Stimulated activated memory B cell treated with anti-CD40 and anti-IgM and Interleukin-4, amounts not matched to agents 10 μg/mL and 1 μg/mL and 100 μg/mL, for 72 hours (primary cell): ENCODE measurements at regions not wholly inside any gene's neighbourhood (a gene's known extent, or its start where the extent isn't known, plus 50 kb on each side); places are given as distances from the start of the nearest gene placed in this dataset.

ENCODE experiments used
- ATAC-seq: fragments of 150-1000 bp; cut with Tn5 transposase; 2 replicates; pipeline ENCODE4 v1.10.0; 2021
- H3K27ac Mint-ChIP-seq: one replicate; pipeline ENCODE4 v1.8.0; 2022; ENCODE audit warnings: mild to moderate bottlenecking, mixed read lengths
- H3K27me3 Mint-ChIP-seq: one replicate; pipeline ENCODE4 v1.8.0; 2022; ENCODE audit warnings: mixed read lengths
- H3K36me3 Mint-ChIP-seq: one replicate; pipeline ENCODE4 v1.8.0; 2022; ENCODE audit warnings: mixed read lengths
- H3K4me1 Mint-ChIP-seq: one replicate; pipeline ENCODE4 v1.8.0; 2022; ENCODE audit warnings: mixed read lengths
- H3K4me3 Mint-ChIP-seq: one replicate; pipeline ENCODE4 v1.8.0; 2022; ENCODE audit warnings: mild to moderate bottlenecking, moderate library complexity, mixed read lengths
- H3K9me3 Mint-ChIP-seq: one replicate; pipeline ENCODE4 v1.8.0; 2022; ENCODE audit warnings: mixed read lengths

DNA sequence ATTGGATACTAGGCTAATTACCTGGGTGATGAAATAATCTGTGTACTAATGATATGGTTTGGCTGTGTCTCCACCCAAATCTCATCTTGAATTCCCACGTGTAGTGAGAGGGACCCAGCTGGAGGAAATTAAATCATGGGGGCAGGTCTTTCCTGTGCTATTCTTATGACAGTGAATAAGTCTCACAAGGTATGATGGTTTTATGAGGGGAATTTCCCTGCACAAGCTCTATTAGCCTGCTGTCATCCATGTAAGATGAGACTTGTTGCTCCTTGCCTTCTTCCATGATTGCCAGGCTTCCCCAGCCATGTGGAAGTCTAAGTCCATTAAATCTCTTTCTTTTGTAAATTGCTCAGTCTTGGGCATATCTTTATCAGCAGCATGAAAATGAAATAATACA is 394.1 kb upstream of the SYT4 start:
- Mint-ChIP-seq H3K9me3 (no peaks in the 10 kb centered on the region), H3K36me3 (no peaks in the 10 kb centered on the region), H3K27me3 (no peaks in the 10 kb centered on the region), H3K27ac (no peak overlapping the region), H3K4me1 (no peaks in the 10 kb centered on the region), H3K4me3 (no peak overlapping the region)
- no peak for ATAC-seq

GRCh38 chr18:43680096-43680495 is 402.8 kb upstream of the SYT4 start:
- H3K27ac Mint-ChIP-seq = no peak overlapping the region
- no peak for ATAC-seq
- H3K4me1 Mint-ChIP-seq = no peaks in the 10 kb centered on the region
- H3K4me3 Mint-ChIP-seq = no peak overlapping the region
- no peaks in the 10 kb centered on the region for H3K27me3 Mint-ChIP-seq
- H3K9me3 Mint-ChIP-seq = no peaks in the 10 kb centered on the region
- H3K36me3 Mint-ChIP-seq = no peaks in the 10 kb centered on the region

GRCh38 chr18:43681661-43682060 is 404.4 kb upstream of the SYT4 start:
- H3K9me3 Mint-ChIP-seq = no peaks in the 10 kb centered on the region
- ATAC-seq = no peak
- no peaks in the 10 kb centered on the region for H3K27me3 Mint-ChIP-seq
- no peak overlapping the region for H3K4me3 Mint-ChIP-seq
- H3K36me3 Mint-ChIP-seq = no peaks in the 10 kb centered on the region
- no peak overlapping the region for H3K27ac Mint-ChIP-seq
- no peaks in the 10 kb centered on the region for H3K4me1 Mint-ChIP-seq

- Mint-ChIP-seq H3K9me3 (no peaks in the 10 kb centered on the region), H3K36me3 (no peaks in the 10 kb centered on the region), H3K4me3 (no peak overlapping the region), H3K27ac (no peak overlapping the region), H3K27me3 (no peaks in the 10 kb centered on the region), H3K4me1 (no peaks in the 10 kb centered on the region)
- ATAC-seq = no peak
These were observed 404.9 kb upstream of the SYT4 start for GRCh38 chr18:43682196-43682595.

- Mint-ChIP-seq H3K4me3 (no peak overlapping the region), H3K9me3 (no peaks in the 10 kb centered on the region), H3K27ac (no peak overlapping the region), H3K27me3 (no peaks in the 10 kb centered on the region), H3K36me3 (no peaks in the 10 kb centered on the region), H3K4me1 (no peaks in the 10 kb centered on the region)
- ATAC-seq = no peak
These were observed 409.4 kb upstream of the SYT4 start for GRCh38 chr18:43686709-43687108.

DNA sequence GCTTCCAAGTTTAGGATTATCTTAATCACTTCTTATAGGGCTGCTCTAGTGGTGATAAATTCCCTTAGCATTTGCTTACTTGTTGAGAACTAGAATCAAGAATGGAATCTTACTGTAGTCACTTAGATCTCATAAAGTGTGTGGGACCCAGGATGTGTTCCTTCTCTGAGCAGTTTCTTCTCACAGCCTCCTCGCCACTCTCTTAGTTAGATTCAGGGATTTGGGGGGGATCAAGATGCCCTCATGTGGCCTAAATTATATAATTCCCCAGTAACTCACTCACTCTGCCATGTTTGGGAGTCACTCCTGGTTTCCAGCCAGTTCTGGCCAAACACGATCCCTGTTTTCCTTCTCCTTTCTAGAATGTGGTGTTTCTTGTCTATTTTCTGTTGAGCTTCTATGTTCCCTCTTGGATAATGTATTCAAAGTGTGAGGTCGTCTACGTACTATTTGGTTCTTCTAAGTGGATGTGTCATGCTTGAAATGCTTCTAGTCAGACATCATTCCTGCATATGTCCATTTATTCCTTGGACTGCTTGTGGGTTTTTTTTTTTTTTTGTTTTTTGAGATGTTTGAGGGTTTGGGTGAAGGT is 414.9 kb upstream of the SYT4 start:
- no peaks in the 10 kb centered on the region for H3K36me3 Mint-ChIP-seq
- no peaks in the 10 kb centered on the region for H3K4me1 Mint-ChIP-seq
- H3K9me3 Mint-ChIP-seq = no peaks in the 10 kb centered on the region

DNA sequence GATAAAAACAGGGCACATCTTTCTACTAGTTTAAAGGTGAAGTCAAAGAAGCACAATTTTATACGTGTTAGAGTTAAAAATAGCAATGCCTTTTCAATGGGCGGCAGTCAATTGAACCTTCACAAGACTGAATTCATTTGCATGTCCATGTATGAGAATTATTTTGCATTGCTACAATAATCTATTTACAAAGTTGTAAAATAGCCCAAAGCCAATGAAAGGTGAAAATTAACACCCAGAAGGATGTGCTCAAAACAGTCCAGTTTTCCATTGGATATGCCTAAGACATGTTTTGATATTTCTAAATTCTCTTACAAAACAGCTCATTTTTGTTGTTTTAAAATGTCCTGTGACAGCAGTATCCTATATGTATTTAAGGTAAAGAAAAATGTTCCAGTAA is 425.1 kb upstream of the SYT4 start:
- no peak overlapping the region for H3K4me3 Mint-ChIP-seq
- H3K27ac Mint-ChIP-seq = no peak overlapping the region
- H3K27me3 Mint-ChIP-seq = no peaks in the 10 kb centered on the region
- H3K9me3 Mint-ChIP-seq = no peaks in the 10 kb centered on the region
- ATAC-seq = no peak
- H3K4me1 Mint-ChIP-seq = no peaks in the 10 kb centered on the region
- no peaks in the 10 kb centered on the region for H3K36me3 Mint-ChIP-seq

More for the DNA sequence above, 414.9 kb upstream of the SYT4 start:
- ATAC-seq = no peak
- Mint-ChIP-seq H3K27me3 (no peaks in the 10 kb centered on the region), H3K27ac (no peak overlapping the region), H3K4me3 (no peak overlapping the region)

DNA sequence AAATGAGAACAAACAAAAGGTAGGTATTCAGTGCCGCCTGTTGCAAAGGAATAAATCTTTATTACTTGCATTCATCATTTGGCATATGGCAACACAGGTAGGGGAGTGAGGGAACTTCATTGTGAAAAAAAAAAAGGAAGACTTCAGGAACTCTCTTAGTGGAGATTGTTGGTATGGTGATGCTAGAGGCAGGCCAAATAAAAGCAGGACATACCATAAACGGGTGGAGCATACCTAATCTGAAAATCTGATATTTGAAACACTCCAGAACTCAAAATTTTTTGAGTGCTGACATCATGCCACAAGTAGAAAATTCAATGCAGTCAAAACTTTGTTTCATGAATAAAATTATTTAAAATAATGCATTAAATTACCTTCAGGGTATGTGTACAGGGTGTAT is 425.8 kb upstream of the SYT4 start:
- Mint-ChIP-seq H3K4me1 (no peaks in the 10 kb centered on the region), H3K27me3 (no peaks in the 10 kb centered on the region), H3K4me3 (no peak overlapping the region), H3K9me3 (no peaks in the 10 kb centered on the region), H3K27ac (no peak overlapping the region), H3K36me3 (no peaks in the 10 kb centered on the region)
- no peak for ATAC-seq

DNA sequence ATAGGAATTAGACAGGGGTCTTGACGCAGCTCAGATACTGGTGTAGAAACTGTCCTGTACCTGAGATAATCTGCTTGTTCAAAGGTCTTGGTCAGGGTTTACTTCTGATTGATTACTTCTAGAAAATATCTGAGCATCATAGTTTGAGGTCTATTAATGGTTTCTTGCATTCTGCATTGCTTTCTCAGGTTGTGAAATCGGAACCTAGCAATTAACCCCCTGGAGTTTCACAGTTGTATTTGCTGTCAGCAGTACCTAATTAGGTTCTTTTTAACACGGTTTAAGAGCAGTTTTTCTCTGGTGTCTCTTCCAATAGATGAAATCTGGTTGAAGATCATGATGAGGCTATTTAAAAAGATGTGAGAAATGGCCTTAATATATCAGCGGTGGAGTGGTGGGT is 428.6 kb upstream of the SYT4 start:
- H3K9me3 Mint-ChIP-seq = no peaks in the 10 kb centered on the region
- H3K27ac Mint-ChIP-seq = no peak overlapping the region
- no peak overlapping the region for H3K4me3 Mint-ChIP-seq
- no peaks in the 10 kb centered on the region for H3K4me1 Mint-ChIP-seq
- no peaks in the 10 kb centered on the region for H3K36me3 Mint-ChIP-seq
- H3K27me3 Mint-ChIP-seq = no peaks in the 10 kb centered on the region
- ATAC-seq = no peak

GRCh38 chr18:43710135-43710534 is 432.8 kb upstream of the SYT4 start:
- Mint-ChIP-seq H3K4me3 (no peak overlapping the region), H3K36me3 (no peaks in the 10 kb centered on the region), H3K4me1 (no peaks in the 10 kb centered on the region), H3K27ac (no peak overlapping the region), H3K27me3 (no peaks in the 10 kb centered on the region), H3K9me3 (no peaks in the 10 kb centered on the region)
- no peak for ATAC-seq

GRCh38 chr18:43714343-43715010 is 437.2 kb upstream of the SYT4 start:
- Mint-ChIP-seq H3K4me3 (no peak overlapping the region), H3K9me3 (no peaks in the 10 kb centered on the region), H3K27me3 (no peaks in the 10 kb centered on the region), H3K4me1 (no peaks in the 10 kb centered on the region), H3K27ac (no peak overlapping the region), H3K36me3 (no peaks in the 10 kb centered on the region)
- ATAC-seq = no peak

- Mint-ChIP-seq H3K9me3 (peaks cover 21% of the 10 kb centered on the region), H3K36me3 (no peaks in the 10 kb centered on the region), H3K4me3 (no peak overlapping the region), H3K27me3 (no peaks in the 10 kb centered on the region), H3K27ac (no peak overlapping the region), H3K4me1 (no peaks in the 10 kb centered on the region)
- no peak for ATAC-seq
These were observed 442.0 kb upstream of the SYT4 start for GRCh38 chr18:43719267-43719795.

GRCh38 chr18:43720041-43720440 is 442.8 kb upstream of the SYT4 start:
- Mint-ChIP-seq H3K27ac (no peak overlapping the region), H3K4me3 (no peak overlapping the region), H3K9me3 (peaks cover 24% of the 10 kb centered on the region), H3K27me3 (no peaks in the 10 kb centered on the region), H3K4me1 (no peaks in the 10 kb centered on the region), H3K36me3 (no peaks in the 10 kb centered on the region)
- no peak for ATAC-seq

- Mint-ChIP-seq H3K36me3 (no peaks in the 10 kb centered on the region), H3K27me3 (no peaks in the 10 kb centered on the region), H3K9me3 (peaks cover 7% of the 10 kb centered on the region), H3K27ac (no peak overlapping the region), H3K4me3 (no peak overlapping the region), H3K4me1 (no peaks in the 10 kb centered on the region)
- ATAC-seq = no peak
These were observed 458.3 kb upstream of the SYT4 start for GRCh38 chr18:43735570-43735969.

- Mint-ChIP-seq H3K27ac (no peak overlapping the region), H3K4me1 (no peaks in the 10 kb centered on the region), H3K4me3 (no peak overlapping the region), H3K27me3 (no peaks in the 10 kb centered on the region), H3K36me3 (no peaks in the 10 kb centered on the region), H3K9me3 (peaks cover 5% of the 10 kb centered on the region)
- ATAC-seq = no peak
These were observed 467.9 kb upstream of the SYT4 start for GRCh38 chr18:43744960-43745745.

GRCh38 chr18:43751203-43751602 is 473.9 kb upstream of the SYT4 start:
- no peaks in the 10 kb centered on the region for H3K27me3 Mint-ChIP-seq
- ATAC-seq = no peak
- H3K36me3 Mint-ChIP-seq = no peaks in the 10 kb centered on the region
- no peaks in the 10 kb centered on the region for H3K4me1 Mint-ChIP-seq
- H3K27ac Mint-ChIP-seq = no peak overlapping the region
- H3K9me3 Mint-ChIP-seq = peaks cover 4% of the 10 kb centered on the region
- H3K4me3 Mint-ChIP-seq = no peak overlapping the region
